Mesodermal cell (in vitro differentiated cells): ENCODE measurements at regions not wholly inside any gene's neighbourhood (a gene's known extent, or its start where the extent isn't known, plus 50 kb on each side); places are given as distances from the start of the nearest gene placed in this dataset.
"Not testable (repeated sequence)": the region's sequence is repeated elsewhere in the genome, so short reads cannot be mapped to it uniquely, and the experiment has no call there.

Source experiments
- H3K27ac ChIP-seq: 2 replicates; pipeline ENCODE4 v1.7.0; 2013; ENCODE audit warnings: mild to moderate bottlenecking, low read depth, low read length, moderate library complexity; ENCODE audit not compliant: severe bottlenecking
- H3K36me3 ChIP-seq: 2 replicates; pipeline ENCODE4 v1.7.1; 2013; ENCODE audit warnings: mild to moderate bottlenecking, low read length, moderate library complexity; ENCODE audit not compliant: control insufficient read depth, insufficient read depth
- H3K4me1 ChIP-seq: one replicate; pipeline ENCODE4 v1.7.1; 2013; ENCODE audit warnings: mild to moderate bottlenecking, low read length; ENCODE audit not compliant: insufficient read depth, control insufficient read depth, poor library complexity, severe bottlenecking
- H3K4me3 ChIP-seq: 2 replicates; pipeline ENCODE4 v1.7.0; 2013; ENCODE audit warnings: low read length, control low read depth, mild to moderate bottlenecking; ENCODE audit not compliant: insufficient read depth, poor library complexity, severe bottlenecking; ENCODE audit errors: extremely low read depth
- H3K9me3 ChIP-seq: 2 replicates; pipeline ENCODE4 v1.7.1; 2013; ENCODE audit warnings: mild to moderate bottlenecking, low read length, moderate library complexity; ENCODE audit not compliant: control insufficient read depth
- WGBS, 2 experiments: methylation state at CpG; one replicate each; pipeline ENCODE4 v1.1.5; 2013; ENCODE audit warnings: missing lambda C conversion rate in 2 of 2; ENCODE audit not compliant: insufficient coverage in 2 of 2; 5-methylcytosine and 5-hydroxymethylcytosine counted together

DNA sequence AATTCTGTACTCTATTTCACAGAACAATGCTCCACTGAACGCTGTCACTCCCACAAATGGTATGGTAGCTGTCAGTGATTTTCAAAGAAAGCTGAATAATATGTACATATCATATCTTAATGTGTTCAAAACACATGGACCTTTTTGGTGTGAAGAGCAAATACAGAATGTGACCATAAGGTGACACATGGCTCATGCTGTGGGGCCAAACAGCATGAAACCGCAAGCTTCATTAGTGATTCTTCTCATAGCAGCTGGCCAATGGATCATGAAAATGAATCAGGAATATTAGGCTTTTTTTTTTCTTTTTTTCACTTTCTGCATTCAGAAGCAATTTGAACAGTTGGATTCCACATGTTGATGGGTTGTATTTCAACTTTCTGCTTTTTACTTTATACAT lies 54.9 kb upstream of the CDH9 start:
- H3K4me3 ChIP-seq = no peak overlapping the region
- H3K9me3 ChIP-seq = no peaks in the 10 kb centered on the region
- H3K36me3 ChIP-seq = no peaks in the 10 kb centered on the region
- 91 to 100% methylated on average over 1 of the region's 2 CpGs for whole genome bisulfite sequencing, 2 experiments
- no peaks in the 10 kb centered on the region for H3K4me1 ChIP-seq
- no peak overlapping the region for H3K27ac ChIP-seq

DNA sequence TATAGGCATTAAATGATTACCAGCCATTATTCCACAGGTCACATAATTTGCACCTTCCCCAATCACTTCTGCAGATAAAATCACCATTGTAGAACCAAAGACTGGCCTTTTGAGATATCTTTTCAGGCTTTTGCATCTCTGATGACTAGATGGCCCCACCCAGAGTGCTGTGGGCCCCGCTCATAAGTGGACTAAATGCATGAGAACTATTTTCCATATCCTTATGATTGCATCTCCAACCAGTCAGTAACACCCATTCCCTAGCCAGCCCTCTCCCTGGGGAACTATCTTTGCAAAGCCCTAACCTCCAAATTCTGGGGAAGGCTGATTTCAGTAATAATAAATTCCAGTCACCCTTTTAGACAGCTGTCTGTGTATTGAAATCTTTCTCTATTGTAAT lies 53.5 kb upstream of the CDH9 start:
- 100% methylated on average over 1 of the region's 1 CpG for WGBS, 2 experiments
- H3K36me3 ChIP-seq = no peaks in the 10 kb centered on the region
- no peak overlapping the region for H3K27ac ChIP-seq
- no peaks in the 10 kb centered on the region for H3K4me1 ChIP-seq
- H3K9me3 ChIP-seq = no peaks in the 10 kb centered on the region
- H3K4me3 ChIP-seq = no peak overlapping the region

DNA sequence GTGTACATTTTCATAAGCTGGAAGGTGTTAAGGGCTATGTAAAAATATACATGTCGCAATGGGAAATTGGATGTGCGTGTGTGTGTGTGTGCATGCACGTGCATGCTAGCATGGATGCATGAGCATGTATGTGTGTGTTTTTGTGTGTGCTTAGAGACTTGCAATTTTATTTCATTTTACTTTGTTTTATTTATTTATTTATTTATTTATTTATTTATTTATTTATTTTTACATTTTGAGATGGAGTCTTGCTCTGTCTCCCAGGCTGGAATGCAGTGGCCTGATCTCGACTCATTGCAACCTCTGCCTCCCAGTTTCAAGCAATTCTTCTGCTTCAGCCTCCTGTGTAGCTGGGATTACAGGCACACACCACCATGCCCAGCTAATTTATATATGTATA lies 50.4 kb upstream of the CDH9 start:
- H3K4me1 ChIP-seq, H3K36me3 ChIP-seq, H3K27ac ChIP-seq, H3K9me3 ChIP-seq, H3K4me3 ChIP-seq: not testable (repeated sequence)
- 90 to 95% methylated on average over 2 of the region's 4 CpGs for WGBS, 2 experiments
